HG03066 (cell line): ENCODE measurements at regions not wholly inside any gene's neighbourhood (a gene's known extent, or its start where the extent isn't known, plus 50 kb on each side); places are given as distances from the start of the nearest gene placed in this dataset.
"Not testable (repeated sequence)": the region's sequence is repeated elsewhere in the genome, so short reads cannot be mapped to it uniquely, and the experiment has no call there.

ENCODE experiments used
- ATAC-seq: cut with Tn5 transposase; IDR thresholded peaks from one replicate; pipeline ENCODE4 v1.9.1; 2021; ENCODE audit warnings: low read depth; ENCODE audit not compliant: unreplicated experiment

- ATAC-seq: no peak
These were observed 681.4 kb upstream of the PRR20A start for GRCh38 chr13:56459286-56459685.

DNA sequence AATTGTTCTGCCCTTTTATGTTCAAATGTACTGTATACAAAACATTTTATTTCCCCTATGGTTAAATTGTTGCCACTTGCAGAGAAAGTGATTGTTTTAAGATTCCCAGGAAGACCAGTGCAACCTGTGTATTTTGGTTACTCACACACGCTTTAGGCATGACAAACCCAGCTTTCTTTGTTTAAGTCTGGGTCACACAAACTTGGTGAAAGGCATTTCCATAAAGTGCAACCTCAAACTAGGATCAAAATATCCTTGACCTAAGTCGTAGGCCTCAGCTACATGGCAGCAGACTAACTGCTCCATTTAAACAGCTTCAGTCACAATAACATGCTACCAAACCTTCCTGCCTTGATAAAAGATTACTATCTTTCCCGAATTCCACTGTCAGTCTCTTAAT, 639.0 kb upstream of the PRR20A start:
- ATAC-seq: no peak

- no peak for ATAC-seq
These were observed 629.9 kb upstream of the PRR20A start for GRCh38 chr13:56510836-56511235.

GRCh38 chr13:56512336-56512735, 628.4 kb upstream of the PRR20A start:
- ATAC-seq: not testable (repeated sequence)

DNA sequence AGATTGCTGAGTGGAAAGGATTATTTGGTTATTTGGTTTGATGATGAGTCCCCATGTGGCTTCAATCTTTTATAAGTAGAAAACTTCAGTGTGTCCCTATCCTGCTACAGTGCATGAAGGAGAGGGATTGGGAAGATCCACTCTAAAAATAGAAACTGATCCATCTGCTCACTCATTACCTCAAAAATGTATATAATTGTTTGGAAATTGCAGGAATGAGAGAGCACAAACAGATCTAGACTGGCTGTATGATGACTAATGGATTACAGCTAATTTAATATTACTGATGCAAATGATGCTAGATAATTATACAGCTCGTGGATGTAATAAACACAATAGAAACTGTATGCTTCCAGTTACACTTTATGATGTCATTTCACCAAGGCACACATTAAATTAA, 625.3 kb upstream of the PRR20A start:
- ATAC-seq: no peak

GRCh38 chr13:56528040-56528790, 612.5 kb upstream of the PRR20A start:
- no peak for ATAC-seq

DNA sequence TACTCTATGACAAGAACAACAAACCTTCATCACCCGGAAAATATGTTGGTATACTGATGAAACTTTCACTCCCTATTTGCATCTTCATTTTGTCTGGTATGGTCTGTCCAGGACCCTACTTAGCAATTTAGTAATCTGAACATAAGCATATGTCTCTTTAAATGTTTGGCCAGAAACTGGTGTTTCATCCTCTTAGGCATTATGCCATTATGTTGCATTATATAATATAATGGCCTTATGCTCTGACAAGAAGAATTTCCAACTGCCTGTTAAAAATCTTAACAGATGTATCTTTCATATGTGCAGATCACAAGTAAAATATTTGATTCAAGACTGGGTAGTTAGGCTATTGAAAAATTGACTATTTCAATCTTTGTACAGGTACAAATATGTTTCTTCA, 610.6 kb upstream of the PRR20A start:
- no peak for ATAC-seq

- ATAC-seq: not testable (repeated sequence)
These were observed 592.8 kb upstream of the PRR20A start for GRCh38 chr13:56547921-56548320.

DNA sequence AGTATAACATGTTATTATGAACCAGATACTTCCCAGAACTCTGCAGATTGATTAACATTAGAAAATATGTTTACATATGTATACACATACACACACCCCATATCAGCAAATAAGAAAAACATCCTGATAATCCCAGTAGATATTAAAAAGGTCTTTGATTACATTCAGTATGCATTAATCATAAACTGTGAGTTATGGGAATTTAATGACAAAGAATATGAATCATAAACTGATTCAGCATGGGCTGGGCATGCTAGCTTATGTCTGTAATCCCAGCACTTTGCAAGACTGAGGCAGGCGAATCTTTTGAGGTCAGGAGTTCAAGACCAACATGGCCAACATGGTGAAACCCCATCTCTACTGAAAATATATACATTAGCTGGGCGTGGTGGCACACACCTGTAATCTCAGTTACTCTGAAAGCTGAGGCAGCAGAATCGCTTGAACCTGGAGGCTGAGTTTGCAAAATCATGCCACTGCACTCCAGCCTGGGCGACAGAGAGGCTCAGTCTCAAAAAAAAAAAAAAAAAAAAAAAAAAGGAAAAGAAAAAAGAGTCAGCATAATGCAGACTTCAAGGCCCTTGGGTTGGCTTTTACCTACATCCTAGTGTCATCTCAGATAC, 581.9 kb upstream of the PRR20A start:
- ATAC-seq: no peak

GRCh38 chr13:56561327-56561726, 579.4 kb upstream of the PRR20A start:
- ATAC-seq: no peak

DNA sequence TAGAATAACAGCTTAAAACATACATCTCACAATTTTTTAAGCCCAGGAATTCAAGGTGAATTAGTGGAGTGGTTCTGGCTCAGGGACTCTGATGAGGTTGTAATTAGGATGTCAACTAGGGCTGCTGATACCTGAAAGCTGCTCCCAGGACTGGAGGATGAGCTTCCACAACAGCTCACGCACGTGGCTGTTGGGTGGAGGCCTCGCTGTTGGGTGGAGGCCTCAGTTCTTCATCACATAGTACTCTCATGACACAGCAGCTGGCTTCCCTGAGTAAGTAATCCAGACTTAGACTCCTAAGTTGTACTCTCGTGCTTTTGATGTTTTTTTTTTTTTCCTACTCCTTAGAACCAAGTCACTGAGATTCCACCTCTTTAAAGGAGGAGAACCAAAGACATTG, 577.1 kb upstream of the PRR20A start:
- no peak for ATAC-seq

GRCh38 chr13:56586976-56587375, 553.7 kb upstream of the PRR20A start:
- no peak for ATAC-seq

DNA sequence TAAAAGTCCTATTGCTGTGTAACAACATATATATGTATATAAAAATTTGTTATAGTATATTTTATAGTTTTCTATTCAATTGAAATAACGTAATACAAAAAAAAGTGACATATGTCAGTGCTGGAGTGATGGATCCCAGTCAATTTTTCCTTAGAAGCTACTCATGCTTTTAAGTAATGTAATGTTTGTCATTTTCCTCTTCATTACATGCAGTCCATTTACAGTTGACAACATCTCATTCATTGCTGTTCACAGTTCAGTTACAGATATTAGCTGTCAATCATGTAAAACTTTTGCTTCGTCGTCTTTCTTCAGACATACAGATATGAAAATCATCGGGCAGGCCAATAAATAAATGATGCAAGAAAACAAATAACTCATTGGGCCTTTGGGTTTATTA, 525.1 kb upstream of the PRR20A start:
- no peak for ATAC-seq

GRCh38 chr13:56622840-56623239, 517.9 kb upstream of the PRR20A start:
- ATAC-seq: no peak

- not testable (repeated sequence) for ATAC-seq
These were observed 511.8 kb upstream of the PRR20A start for GRCh38 chr13:56628886-56629285.

DNA sequence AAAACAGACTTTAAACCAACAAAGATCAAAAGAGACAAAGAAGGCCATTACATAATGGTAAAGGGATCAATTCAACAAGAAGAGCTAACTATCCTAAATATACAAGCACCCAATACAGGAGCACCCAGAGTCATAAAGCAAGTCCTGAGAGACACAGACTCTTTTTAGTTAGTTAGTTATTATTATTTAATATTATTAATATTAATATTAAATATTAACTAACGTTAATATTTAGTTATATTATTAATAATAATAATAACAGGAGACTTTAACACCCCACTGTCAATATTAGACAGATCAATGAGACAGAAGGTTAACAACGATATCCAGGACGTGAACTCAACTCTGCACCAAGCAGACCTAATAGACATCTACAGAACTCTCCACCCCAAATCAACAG, 509.7 kb upstream of the PRR20A start:
- not testable (repeated sequence) for ATAC-seq

DNA sequence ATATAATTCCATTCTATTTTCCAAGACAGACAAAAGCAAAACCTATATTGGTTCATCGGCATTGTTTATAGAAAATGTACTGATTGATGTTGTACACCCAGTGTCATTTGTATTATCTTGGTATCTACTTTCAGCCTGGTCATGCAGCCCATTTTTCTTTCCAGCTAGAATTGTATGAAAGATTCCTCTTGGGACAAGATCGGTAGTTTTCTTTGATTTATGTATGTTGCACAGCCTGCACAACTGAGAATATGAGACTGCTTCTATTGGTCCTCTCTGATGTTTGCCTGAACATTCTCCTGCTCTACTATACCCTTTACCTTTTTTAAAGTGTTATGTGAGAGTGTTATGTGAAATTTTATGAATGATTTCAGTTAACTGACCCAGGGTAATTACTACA, 487.7 kb upstream of the PRR20A start:
- ATAC-seq: no peak

GRCh38 chr13:56659041-56659471, 481.7 kb upstream of the PRR20A start:
- no peak for ATAC-seq

DNA sequence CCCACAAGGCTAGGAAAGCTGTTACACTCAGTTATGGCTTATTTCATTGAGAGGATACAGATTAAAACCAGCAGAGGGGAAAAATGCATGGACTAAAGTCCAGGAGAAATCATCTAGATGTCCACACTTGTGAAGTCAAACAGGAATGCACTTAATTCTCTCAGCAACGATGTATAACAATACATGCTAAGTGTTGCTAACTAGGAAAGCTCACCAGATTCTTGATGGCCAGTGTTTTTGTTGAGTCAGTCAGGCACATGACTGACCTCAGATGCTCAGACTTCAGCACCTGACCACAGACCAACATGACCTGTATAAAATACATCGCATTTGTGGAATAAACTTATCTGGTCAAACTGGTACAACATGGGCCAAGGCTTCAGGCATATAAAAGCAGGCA, 470.2 kb upstream of the PRR20A start:
- no peak for ATAC-seq

- ATAC-seq: no peak
These were observed 459.3 kb upstream of the PRR20A start for GRCh38 chr13:56681404-56681803.

GRCh38 chr13:56687131-56687530, 453.6 kb upstream of the PRR20A start:
- ATAC-seq: no peak

GRCh38 chr13:56697011-56697410, 443.7 kb upstream of the PRR20A start:
- ATAC-seq: no peak
